ENCODE measurements at regions not wholly inside any gene's neighbourhood (a gene's known extent, or its start where the extent isn't known, plus 50 kb on each side); places are given as distances from the start of the nearest gene placed in this dataset.

DNA sequence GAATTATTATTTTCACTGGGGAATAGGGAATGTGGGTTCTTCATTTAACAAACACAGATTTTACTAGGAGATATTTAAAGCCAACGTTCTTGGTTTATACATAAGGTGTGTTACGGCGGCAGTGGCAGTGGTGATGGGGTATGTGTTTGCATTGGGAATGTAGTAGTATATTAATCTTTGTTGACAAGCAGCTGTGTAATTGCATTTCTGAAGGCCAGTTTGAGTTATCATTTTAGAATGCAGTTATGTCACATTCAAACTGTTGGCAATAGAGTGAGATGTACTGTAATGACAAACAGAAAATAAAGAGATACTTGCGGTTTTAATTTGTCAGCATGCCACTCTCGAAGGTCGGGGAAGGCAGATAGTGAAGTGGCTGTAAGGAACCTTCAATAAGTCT, 628.6 kb upstream of the POM121L12 start:
- Histone ChIP-seq H3K27ac (ENCODE audit: low read length) (no peak overlapping the region), H3K27me3 (replicated peaks in 1 of 2; ENCODE audit: control insufficient read depth in 2 of 2, extremely low read depth in 1 of 2, insufficient read depth in 2 of 2, low read length in 1 of 2) (no peaks in the 10 kb centered on the region), H3K4me3 (ENCODE audit: control insufficient read depth in 1 of 2, extremely low read depth in 1 of 2, low read length in 1 of 2) (no peak overlapping the region), H3K4me1 (ENCODE audit: control insufficient read depth in 1 of 2, extremely low read depth in 1 of 2, insufficient read depth in 2 of 2, low read length in 2 of 2) (no peaks in the 10 kb centered on the region), H3K36me3 (ENCODE audit: control insufficient read depth in 2 of 2, extremely low read depth in 1 of 2, insufficient read depth in 1 of 2, low read length in 1 of 2) (no peaks in the 10 kb centered on the region), H3K9me3 (no peaks in the 10 kb centered on the region)
- ChIA-PET POLR2A (no interaction called here), CTCF (no interaction called here)
- Mint-ChIP-seq H3K36me3 (no peaks in the 10 kb centered on the region), H3K4me1 (no peaks in the 10 kb centered on the region), H3K4me3 (no peak overlapping the region), H3K27me3 (no peaks in the 10 kb centered on the region), H3K9me3 (peaks cover 7 to 15% (median 11%) of the 10 kb centered on the region in 3 donors), H3K27ac (no peak overlapping the region)
- no peak for DNase-seq
- 100% methylated on average over 2 of the region's 6 CpGs for WGBS (ENCODE audit: insufficient coverage)
- ATAC-seq (replicated peaks in 1 of 4) = no peak

DNA sequence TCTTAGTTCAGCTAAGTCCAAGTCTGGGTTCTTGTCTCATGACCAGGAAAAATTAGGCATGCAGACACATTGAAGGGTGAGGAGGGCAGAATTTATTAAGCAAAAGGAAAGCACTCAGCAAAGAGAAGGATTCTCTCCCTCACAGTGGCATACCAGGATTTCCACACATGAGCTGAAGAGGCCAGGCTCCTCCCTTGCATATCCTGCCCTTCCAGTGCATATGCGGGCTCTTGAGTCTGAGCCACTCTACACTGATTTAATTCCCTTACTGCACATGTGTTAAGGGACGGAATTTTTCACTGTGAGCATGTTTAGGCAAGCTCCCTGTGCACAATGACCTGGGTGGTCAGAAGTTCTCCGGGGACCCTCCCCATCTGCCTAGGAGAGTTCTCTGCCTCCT, 652.7 kb upstream of the POM121L12 start:
- Histone ChIP-seq H3K27ac (ENCODE audit: low read length) (no peak overlapping the region), H3K36me3 (ENCODE audit: control insufficient read depth in 2 of 2, extremely low read depth in 1 of 2, insufficient read depth in 1 of 2, low read length in 1 of 2) (no peaks in the 10 kb centered on the region), H3K4me3 (ENCODE audit: control insufficient read depth in 1 of 2, extremely low read depth in 1 of 2, low read length in 1 of 2) (no peak overlapping the region), H3K9me3 (no peaks in the 10 kb centered on the region), H3K27me3 (replicated peaks in 1 of 2; ENCODE audit: control insufficient read depth in 2 of 2, extremely low read depth in 1 of 2, insufficient read depth in 2 of 2, low read length in 1 of 2) (no peaks in the 10 kb centered on the region), H3K4me1 (ENCODE audit: control insufficient read depth in 1 of 2, extremely low read depth in 1 of 2, insufficient read depth in 2 of 2, low read length in 2 of 2) (no peaks in the 10 kb centered on the region)
- Mint-ChIP-seq H3K4me3 (no peak overlapping the region), H3K4me1 (no peaks in the 10 kb centered on the region), H3K27me3 (no peaks in the 10 kb centered on the region), H3K27ac (no peak overlapping the region), H3K36me3 (no peaks in the 10 kb centered on the region), H3K9me3 (peaks cover 2 to 19% (median 8%) of the 10 kb centered on the region in 3 donors)
- ChIA-PET POLR2A (no interaction called here), CTCF (no interaction called here)
- ATAC-seq (replicated peaks in 1 of 4) (no peak), DNase-seq (no peak)
- WGBS (ENCODE audit: insufficient coverage) = 80% methylated on average over 3 of the region's 3 CpGs

DNA sequence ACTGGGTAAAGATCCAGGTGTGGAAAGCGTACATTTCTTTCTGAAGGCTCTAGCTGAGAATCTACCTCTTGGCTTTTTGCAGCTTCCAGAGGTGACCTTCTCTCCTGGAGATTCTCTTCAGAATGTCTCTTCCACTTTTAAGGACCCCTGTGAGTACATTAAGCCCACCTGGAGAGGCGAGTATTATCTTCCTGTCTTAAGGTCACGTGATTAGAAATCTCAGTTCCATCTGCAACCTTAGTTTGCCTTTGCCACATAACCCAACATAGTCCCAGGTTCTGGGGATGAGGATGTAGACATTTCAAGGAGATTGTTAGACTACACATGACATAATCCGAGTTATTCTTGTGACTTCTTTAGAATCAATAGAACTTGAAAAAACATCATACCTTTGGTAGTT, 665.5 kb upstream of the POM121L12 start:
- WGBS (ENCODE audit: insufficient coverage) = no CpG with 5 or more reads among the region's 4 CpGs
- Histone ChIP-seq H3K9me3 (no peaks in the 10 kb centered on the region), H3K36me3 (ENCODE audit: control insufficient read depth in 2 of 2, extremely low read depth in 1 of 2, insufficient read depth in 1 of 2, low read length in 1 of 2) (no peaks in the 10 kb centered on the region), H3K27ac (ENCODE audit: low read length) (no peak overlapping the region), H3K27me3 (replicated peaks in 1 of 2; ENCODE audit: control insufficient read depth in 2 of 2, extremely low read depth in 1 of 2, insufficient read depth in 2 of 2, low read length in 1 of 2) (no peaks in the 10 kb centered on the region), H3K4me3 (ENCODE audit: control insufficient read depth in 1 of 2, extremely low read depth in 1 of 2, low read length in 1 of 2) (no peak overlapping the region), H3K4me1 (ENCODE audit: control insufficient read depth in 1 of 2, extremely low read depth in 1 of 2, insufficient read depth in 2 of 2, low read length in 2 of 2) (no peaks in the 10 kb centered on the region)
- no peak for DNase-seq
- CTCF ChIA-PET = no interaction called here
- no peak overlapping the region for H3K4me3 Mint-ChIP-seq
- ATAC-seq (replicated peaks in 1 of 4) = no peak
- no peaks in the 10 kb centered on the region for H3K27me3 Mint-ChIP-seq
- H3K36me3 Mint-ChIP-seq = no peaks in the 10 kb centered on the region
- no peak overlapping the region for H3K27ac Mint-ChIP-seq
- H3K4me1 Mint-ChIP-seq = no peaks in the 10 kb centered on the region
- H3K9me3 Mint-ChIP-seq = peaks cover 14 to 17% (median 16%) of the 10 kb centered on the region in 3 donors
- POLR2A ChIA-PET = no interaction called here

DNA sequence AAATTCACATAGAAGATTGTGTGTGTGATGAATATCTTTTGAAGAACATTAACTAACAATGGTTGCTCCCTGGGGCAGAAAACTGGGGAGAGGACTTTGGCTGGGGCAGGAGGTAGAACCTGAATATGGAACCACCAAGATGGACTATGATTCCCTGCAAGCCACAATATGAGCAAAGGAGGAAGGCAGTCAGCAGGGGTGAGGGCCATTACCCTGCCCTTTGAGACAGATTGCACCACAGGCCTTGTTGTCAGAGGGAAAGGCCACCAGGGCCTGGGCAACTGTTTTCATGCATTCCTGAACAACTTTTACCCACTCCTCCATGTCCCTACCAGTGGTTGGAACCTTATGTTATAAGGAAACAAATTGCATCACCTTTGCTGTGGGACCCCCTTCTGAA, 670.1 kb upstream of the POM121L12 start:
- CTCF ChIA-PET = no interaction called here
- Mint-ChIP-seq H3K4me3 (no peak overlapping the region), H3K27ac (no peak overlapping the region), H3K36me3 (no peaks in the 10 kb centered on the region), H3K27me3 (no peaks in the 10 kb centered on the region), H3K9me3 (peaks cover 3 to 17% (median 16%) of the 10 kb centered on the region in 3 donors), H3K4me1 (no peaks in the 10 kb centered on the region)
- Histone ChIP-seq H3K4me1 (ENCODE audit: control insufficient read depth in 1 of 2, extremely low read depth in 1 of 2, insufficient read depth in 2 of 2, low read length in 2 of 2) (no peaks in the 10 kb centered on the region), H3K36me3 (ENCODE audit: control insufficient read depth in 2 of 2, extremely low read depth in 1 of 2, insufficient read depth in 1 of 2, low read length in 1 of 2) (no peaks in the 10 kb centered on the region), H3K4me3 (ENCODE audit: control insufficient read depth in 1 of 2, extremely low read depth in 1 of 2, low read length in 1 of 2) (no peak overlapping the region), H3K9me3 (no peaks in the 10 kb centered on the region), H3K27me3 (replicated peaks in 1 of 2; ENCODE audit: control insufficient read depth in 2 of 2, extremely low read depth in 1 of 2, insufficient read depth in 2 of 2, low read length in 1 of 2) (no peaks in the 10 kb centered on the region), H3K27ac (ENCODE audit: low read length) (no peak overlapping the region)
- DNase-seq (no peak), ATAC-seq (replicated peaks in 1 of 4) (no peak)
- POLR2A ChIA-PET = no interaction called here

DNA sequence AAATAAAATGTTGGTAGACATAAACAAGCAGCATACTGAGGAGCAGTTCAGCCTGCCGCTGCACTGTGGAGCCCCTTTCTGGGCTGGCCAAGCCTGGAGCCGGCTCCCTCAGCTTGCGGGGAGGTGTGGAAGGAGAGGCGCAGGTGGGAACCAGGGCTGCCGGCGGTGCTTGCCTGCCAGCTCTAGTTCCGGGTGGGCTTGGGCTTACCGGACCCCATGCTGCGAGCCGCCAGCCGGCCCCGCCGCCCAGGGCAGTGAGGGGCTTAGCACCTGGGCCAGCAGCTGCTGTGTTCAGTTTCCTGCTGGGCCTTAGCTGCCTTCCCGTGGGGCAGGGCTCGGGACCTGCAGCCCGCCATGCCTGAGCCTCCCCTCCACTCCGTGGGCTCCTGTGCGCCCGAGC, 672.9 kb upstream of the POM121L12 start:
- no peaks in the 10 kb centered on the region for H3K4me1 Mint-ChIP-seq
- CTCF ChIA-PET = interaction anchor here in 1 of 2 donors (0.6 kb wide), 1 partner anchor 42 kb away, joined by 3 read pairs; no protein-coding TSS in a partner anchor
- Histone ChIP-seq H3K36me3 (ENCODE audit: control insufficient read depth in 2 of 2, extremely low read depth in 1 of 2, insufficient read depth in 1 of 2, low read length in 1 of 2) (no peaks in the 10 kb centered on the region), H3K4me3 (ENCODE audit: control insufficient read depth in 1 of 2, extremely low read depth in 1 of 2, low read length in 1 of 2) (no peak overlapping the region), H3K27ac (ENCODE audit: low read length) (no peak overlapping the region), H3K27me3 (replicated peaks in 1 of 2; ENCODE audit: control insufficient read depth in 2 of 2, extremely low read depth in 1 of 2, insufficient read depth in 2 of 2, low read length in 1 of 2) (no peaks in the 10 kb centered on the region), H3K9me3 (no peaks in the 10 kb centered on the region), H3K4me1 (ENCODE audit: control insufficient read depth in 1 of 2, extremely low read depth in 1 of 2, insufficient read depth in 2 of 2, low read length in 2 of 2) (no peaks in the 10 kb centered on the region)
- no peaks in the 10 kb centered on the region for H3K36me3 Mint-ChIP-seq
- no peak overlapping the region for H3K4me3 Mint-ChIP-seq
- POLR2A ChIA-PET = no interaction called here
- H3K27me3 Mint-ChIP-seq = no peaks in the 10 kb centered on the region
- DNase-seq = no peak
- H3K27ac Mint-ChIP-seq = no peak overlapping the region
- peaks cover 7 to 20% (median 13%) of the 10 kb centered on the region in 3 donors for H3K9me3 Mint-ChIP-seq
- ATAC-seq (replicated peaks in 1 of 4) = no peak
- WGBS (ENCODE audit: insufficient coverage) = 89% methylated on average over 12 of the region's 19 CpGs

DNA sequence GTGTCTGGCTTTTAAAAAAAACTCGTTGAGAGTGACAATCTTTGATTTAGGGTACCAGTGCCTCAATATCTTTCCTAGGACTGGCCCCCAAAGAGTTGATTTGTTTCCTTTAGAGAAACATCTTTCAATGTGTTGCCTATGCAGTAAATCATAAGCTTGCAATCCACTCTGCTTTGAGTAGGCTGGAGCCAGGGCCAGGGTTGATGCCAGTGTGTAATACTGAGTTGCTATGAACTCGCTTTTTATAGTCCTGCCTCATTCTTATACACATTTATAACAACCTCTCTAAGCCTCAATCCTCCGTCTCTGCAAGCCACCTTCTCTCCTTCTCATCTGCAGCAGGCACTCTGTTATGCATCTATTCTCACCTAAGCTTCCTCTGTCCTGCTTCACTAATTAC, 674.9 kb upstream of the POM121L12 start:
- 39% methylated on average over 2 of the region's 3 CpGs for WGBS (ENCODE audit: insufficient coverage)
- DNase-seq (no peak), ATAC-seq (replicated peaks in 1 of 4) (no peak)
- no peak overlapping the region for H3K27ac Mint-ChIP-seq
- no peaks in the 10 kb centered on the region for H3K27me3 Mint-ChIP-seq
- Histone ChIP-seq H3K27me3 (replicated peaks in 1 of 2; ENCODE audit: control insufficient read depth in 2 of 2, extremely low read depth in 1 of 2, insufficient read depth in 2 of 2, low read length in 1 of 2) (no peaks in the 10 kb centered on the region), H3K4me1 (ENCODE audit: control insufficient read depth in 1 of 2, extremely low read depth in 1 of 2, insufficient read depth in 2 of 2, low read length in 2 of 2) (no peaks in the 10 kb centered on the region), H3K9me3 (no peaks in the 10 kb centered on the region), H3K36me3 (ENCODE audit: control insufficient read depth in 2 of 2, extremely low read depth in 1 of 2, insufficient read depth in 1 of 2, low read length in 1 of 2) (no peaks in the 10 kb centered on the region), H3K27ac (ENCODE audit: low read length) (no peak overlapping the region), H3K4me3 (ENCODE audit: control insufficient read depth in 1 of 2, extremely low read depth in 1 of 2, low read length in 1 of 2) (no peak overlapping the region)
- H3K4me3 Mint-ChIP-seq = no peak overlapping the region
- no peaks in the 10 kb centered on the region for H3K36me3 Mint-ChIP-seq
- ChIA-PET CTCF (no interaction called here), POLR2A (no interaction called here)
- no peaks in the 10 kb centered on the region for H3K4me1 Mint-ChIP-seq
- H3K9me3 Mint-ChIP-seq = peaks cover 7 to 29% (median 21%) of the 10 kb centered on the region in 3 donors

DNA sequence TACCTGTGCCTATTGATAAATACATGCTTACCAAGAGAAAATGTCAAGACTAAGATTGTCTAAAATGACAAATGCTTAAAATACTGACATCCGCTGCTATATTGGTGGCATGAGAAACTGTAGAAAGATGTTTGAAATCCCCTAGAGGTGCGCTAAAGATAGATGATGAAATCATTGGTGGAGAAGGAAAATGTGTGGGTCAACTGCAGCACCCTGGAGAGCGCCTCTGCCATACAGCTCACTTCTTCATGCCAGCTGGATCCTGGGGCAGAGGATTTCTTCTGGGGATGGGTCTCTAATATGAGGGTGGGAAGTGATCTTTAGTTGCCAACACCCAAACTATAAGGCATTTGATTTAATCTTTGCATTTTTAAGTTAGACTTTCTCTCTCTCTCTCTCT, 680.4 kb upstream of the POM121L12 start:
- ATAC-seq (replicated peaks in 1 of 4) (no peak), DNase-seq (no peak)
- Histone ChIP-seq H3K9me3 (no peaks in the 10 kb centered on the region), H3K27ac (ENCODE audit: low read length) (no peak overlapping the region), H3K4me1 (ENCODE audit: control insufficient read depth in 1 of 2, extremely low read depth in 1 of 2, insufficient read depth in 2 of 2, low read length in 2 of 2) (no peaks in the 10 kb centered on the region), H3K4me3 (ENCODE audit: control insufficient read depth in 1 of 2, extremely low read depth in 1 of 2, low read length in 1 of 2) (no peak overlapping the region), H3K36me3 (ENCODE audit: control insufficient read depth in 2 of 2, extremely low read depth in 1 of 2, insufficient read depth in 1 of 2, low read length in 1 of 2) (no peaks in the 10 kb centered on the region), H3K27me3 (replicated peaks in 1 of 2; ENCODE audit: control insufficient read depth in 2 of 2, extremely low read depth in 1 of 2, insufficient read depth in 2 of 2, low read length in 1 of 2) (no peaks in the 10 kb centered on the region)
- no peaks in the 10 kb centered on the region for H3K36me3 Mint-ChIP-seq
- WGBS (ENCODE audit: insufficient coverage) = 33% methylated on average over 1 of the region's 3 CpGs
- no peaks in the 10 kb centered on the region for H3K4me1 Mint-ChIP-seq
- no peaks in the 10 kb centered on the region for H3K27me3 Mint-ChIP-seq
- H3K9me3 Mint-ChIP-seq = peaks cover 9 to 28% (median 27%) of the 10 kb centered on the region in 3 donors
- POLR2A ChIA-PET = no interaction called here
- CTCF ChIA-PET = no interaction called here
- no peak overlapping the region for H3K4me3 Mint-ChIP-seq
- H3K27ac Mint-ChIP-seq = no peak overlapping the region
